Adrenal gland (tissue), 9 donors: ENCODE measurements at regions not wholly inside any gene's neighbourhood (a gene's known extent, or its start where the extent isn't known, plus 50 kb on each side); places are given as distances from the start of the nearest gene placed in this dataset.

Source experiments
- DNase-seq, 7 donors: peaks; one replicate each; pipeline ENCODE4 v3.0.0-alpha.2; 2019 to 2020
- H3K27ac ChIP-seq, 5 donors: fragments of 200-600 bp; sonication (generic) in 4 of 5; 1 replicate in 3 of 5; 2 replicates in 2 of 5; pipeline versions ENCODE4 v1.5.1 to v1.8.0; 2016 to 2020; ENCODE audit warnings: mild to moderate bottlenecking in 1 of 5
- H3K27me3 ChIP-seq: fragments of 200-600 bp; 2 replicates; pipeline ENCODE4 v1.8.0; 2021
- H3K36me3 ChIP-seq, 2 donors: fragments of 200-600 bp; replicated peaks in 1 of 2; 1 replicate in 1 of 2; 2 replicates in 1 of 2; pipeline versions ENCODE4 v1.5.1 to v1.8.0; 2018 to 2022
- H3K4me1 ChIP-seq, 2 donors: fragments of 200-600 bp; replicated peaks in 1 of 2; 1 replicate in 1 of 2; 2 replicates in 1 of 2; pipeline versions ENCODE4 v1.5.1 to v1.8.0; 2018 to 2021
- H3K4me3 ChIP-seq, 4 donors: fragments of 200-600 bp; sonication (generic) in 3 of 4; one replicate each; pipeline ENCODE4 v1.5.1; 2016 to 2018
- H3K9me3 ChIP-seq, 3 donors: fragments of 200-600 bp; sonication (generic) in 1 of 3; replicated peaks in 1 of 3; 1 replicate in 2 of 3; 2 replicates in 1 of 3; pipeline versions ENCODE4 v1.5.1 to v1.8.0; 2016 to 2021
- POLR2A ChIP-seq, 2 donors: fragments of 450-650 bp; IDR thresholded peaks; one replicate each; pipeline ENCODE4 v1.6.1; 2017; ENCODE audit warnings: antibody characterized with exemption in 2 of 2, mild to moderate bottlenecking in 2 of 2, moderate library complexity in 1 of 2
- WGBS, 4 donors: extraction: QIAGEN DNeasy Blood & Tissue Kit in 2 of 4; methylation state at CpG; one replicate each; pipeline versions ENCODE4 v1.1.5 to v1.1.7; 2013 to 2017; 5-methylcytosine and 5-hydroxymethylcytosine counted together
- intact Hi-C, 2 donors: fragments of 100-400 bp; cut with DNase I; formaldehyde crosslinking; loops; one replicate each; pipeline versions ENCODE4 v1.14.1 to v1.15.0; 2022 to 2023
- TF ChIP-seq, protein P1 (sequence below), 6 experiments: fragments of 450-650 bp in 4 of 6; fragments of 200-600 bp in 2 of 6; sonication (generic) in 1 of 6; IDR thresholded peaks; 1 replicate in 5 of 6; 2 replicates in 1 of 6; pipeline versions ENCODE4 v1.5.1 to v1.8.0; 2016 to 2021; ENCODE audit warnings: antibody characterized with exemption in 6 of 6, mild to moderate bottlenecking in 2 of 6, moderate library complexity in 1 of 6
- donor health status: healthy with polysubstance abuse.
- donor health status: Bipolar disorder and iron deficiency.
- donor health status: DM: yes; HTN: yes; CAD: no.
- donor health status: DM: no; HTN: no; CAD: no.
- donor health status: DM: no; HTN: no; CAD: no.

- Histone ChIP-seq H3K36me3 (no peaks in the 10 kb centered on the region), H3K4me1 (no peaks in the 10 kb centered on the region), H3K9me3 (no peaks in the 10 kb centered on the region), H3K4me3 (no peak overlapping the region), H3K27me3 (peaks cover under 1% of the 10 kb centered on the region), H3K27ac (no peak overlapping the region)
- no peak for DNase-seq
- 48 to 62% (median 56%) methylated on average over 5 of the region's 5 CpGs for WGBS, 4 donors
- TF ChIP-seq POLR2A (IDR thresholded peaks at IDR 0.05) = no peak
- TF ChIP-seq, protein P1, sequence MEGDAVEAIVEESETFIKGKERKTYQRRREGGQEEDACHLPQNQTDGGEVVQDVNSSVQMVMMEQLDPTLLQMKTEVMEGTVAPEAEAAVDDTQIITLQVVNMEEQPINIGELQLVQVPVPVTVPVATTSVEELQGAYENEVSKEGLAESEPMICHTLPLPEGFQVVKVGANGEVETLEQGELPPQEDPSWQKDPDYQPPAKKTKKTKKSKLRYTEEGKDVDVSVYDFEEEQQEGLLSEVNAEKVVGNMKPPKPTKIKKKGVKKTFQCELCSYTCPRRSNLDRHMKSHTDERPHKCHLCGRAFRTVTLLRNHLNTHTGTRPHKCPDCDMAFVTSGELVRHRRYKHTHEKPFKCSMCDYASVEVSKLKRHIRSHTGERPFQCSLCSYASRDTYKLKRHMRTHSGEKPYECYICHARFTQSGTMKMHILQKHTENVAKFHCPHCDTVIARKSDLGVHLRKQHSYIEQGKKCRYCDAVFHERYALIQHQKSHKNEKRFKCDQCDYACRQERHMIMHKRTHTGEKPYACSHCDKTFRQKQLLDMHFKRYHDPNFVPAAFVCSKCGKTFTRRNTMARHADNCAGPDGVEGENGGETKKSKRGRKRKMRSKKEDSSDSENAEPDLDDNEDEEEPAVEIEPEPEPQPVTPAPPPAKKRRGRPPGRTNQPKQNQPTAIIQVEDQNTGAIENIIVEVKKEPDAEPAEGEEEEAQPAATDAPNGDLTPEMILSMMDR (IDR thresholded peaks at IDR 0.05) = no peak
- intact Hi-C loops = no loop called here
Observed at GRCh38 chr1:5140136-5140535, 485.7 kb downstream of the AJAP1 start.

DNA sequence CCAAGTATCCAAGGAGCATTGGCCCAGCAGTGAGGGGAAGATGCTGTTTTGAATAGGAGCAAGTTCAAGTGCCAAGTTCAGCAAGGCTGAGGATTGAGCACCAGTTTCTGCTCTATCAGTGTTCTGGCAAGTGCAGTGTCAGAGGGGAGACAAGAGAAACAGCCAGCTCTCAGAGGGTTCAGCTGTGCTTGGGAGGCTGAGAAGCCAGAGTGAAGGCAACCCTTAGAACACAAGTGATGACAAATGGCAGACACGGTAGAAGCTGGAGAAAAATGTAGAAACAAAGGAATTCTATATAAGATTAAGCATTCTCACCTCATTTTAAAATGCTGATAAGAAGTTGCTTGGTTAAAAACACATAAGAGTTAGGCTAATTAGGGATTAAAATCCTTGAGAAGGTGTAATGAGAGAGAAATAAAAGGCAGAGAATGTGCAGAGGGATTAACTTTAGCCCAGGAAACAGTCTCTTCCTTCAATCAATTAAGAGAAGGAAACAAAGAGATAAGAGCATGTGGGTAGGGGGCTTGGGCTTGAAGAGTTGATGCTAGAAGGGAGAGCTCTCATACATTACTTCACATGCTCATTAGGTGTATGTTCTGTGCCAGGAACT lies 475.4 kb downstream of the AJAP1 start:
- Histone ChIP-seq H3K4me1 (no peaks in the 10 kb centered on the region), H3K9me3 (no peaks in the 10 kb centered on the region), H3K27me3 (peaks cover 3% of the 10 kb centered on the region), H3K36me3 (no peaks in the 10 kb centered on the region), H3K4me3 (no peak overlapping the region), H3K27ac (no peak overlapping the region)
- no peak for TF ChIP-seq POLR2A (IDR thresholded peaks at IDR 0.05)
- TF ChIP-seq, protein P1 (IDR thresholded peaks at IDR 0.05) = no peak
- DNase-seq = no peak
- intact Hi-C loops = loop anchor here in 1 of 2 donors (10.0 kb wide), 2 partner anchors 355 to 475 kb away; partner anchors contain the start of gene AJAP1
- WGBS, 4 donors = 25 to 63% (median 29%) methylated on average over 1 of the region's 1 CpG

DNA sequence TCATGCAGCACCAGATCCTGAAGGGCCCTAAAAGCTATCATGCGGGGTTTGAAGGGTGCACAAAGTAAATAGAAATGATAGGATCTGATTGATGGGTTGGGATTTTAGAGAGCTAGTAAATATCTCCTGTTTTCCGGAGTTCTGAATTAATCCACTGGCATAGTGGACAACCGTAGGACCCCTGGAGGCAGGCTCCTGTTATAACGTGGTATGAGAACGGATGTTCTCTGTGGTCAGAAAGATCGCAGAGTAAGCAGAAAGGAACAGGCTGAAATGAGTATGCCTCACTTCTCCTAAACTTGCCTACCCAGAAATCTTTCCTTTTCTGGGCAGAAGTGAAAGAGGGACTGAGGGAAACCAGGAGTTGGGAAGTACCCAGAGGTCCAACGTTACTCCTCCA lies 470.8 kb downstream of the AJAP1 start:
- TF ChIP-seq, protein P1 (IDR thresholded peaks at IDR 0.05) = no peak
- TF ChIP-seq POLR2A (IDR thresholded peaks at IDR 0.05) = no peak
- DNase-seq = no peak

DNA sequence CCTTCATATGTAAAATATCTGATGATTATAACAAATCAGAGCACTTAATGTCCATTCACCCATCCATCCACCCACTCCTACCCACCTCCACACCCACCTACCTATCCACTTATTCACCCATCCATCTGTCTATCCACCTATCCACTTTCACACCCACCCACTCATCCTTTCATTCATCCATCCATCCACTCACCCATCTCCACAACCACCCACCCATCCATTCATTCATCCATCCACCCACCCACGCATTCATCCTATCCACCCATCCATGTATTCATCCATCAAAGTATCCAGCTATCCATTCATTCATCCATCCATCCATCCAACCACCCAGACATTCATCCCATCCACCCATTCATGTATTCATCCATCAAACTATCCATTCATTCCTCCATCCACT lies 466.1 kb downstream of the AJAP1 start:
- Histone ChIP-seq H3K4me1 (no peaks in the 10 kb centered on the region), H3K27ac (no peak overlapping the region), H3K36me3 (no peaks in the 10 kb centered on the region), H3K9me3 (no peaks in the 10 kb centered on the region), H3K27me3 (no peaks in the 10 kb centered on the region), H3K4me3 (no peak overlapping the region)
- intact Hi-C loops = loop anchor here in 1 of 2 donors (10.0 kb wide), 2 partner anchors 346 to 466 kb away; partner anchors contain the start of gene AJAP1
- TF ChIP-seq, protein P1 (IDR thresholded peaks at IDR 0.05) = no peak
- no peak for TF ChIP-seq POLR2A (IDR thresholded peaks at IDR 0.05)
- DNase-seq = no peak
- 87 to 91% (median 89%) methylated on average over 1 of the region's 1 CpG for WGBS, 4 donors

More for the DNA sequence above, 470.8 kb downstream of the AJAP1 start:
- intact Hi-C loops = loop anchor here in 1 of 2 donors (10.0 kb wide), 2 partner anchors 350 to 470 kb away; partner anchors contain the start of gene AJAP1
- no peaks in the 10 kb centered on the region for H3K4me1 ChIP-seq
- no peak overlapping the region for H3K4me3 ChIP-seq
- no peaks in the 10 kb centered on the region for H3K36me3 ChIP-seq
- no peaks in the 10 kb centered on the region for H3K9me3 ChIP-seq
- WGBS, 4 donors = 67 to 78% (median 73%) methylated on average over 7 of the region's 7 CpGs
- peaks cover 3% of the 10 kb centered on the region for H3K27me3 ChIP-seq
- no peak overlapping the region for H3K27ac ChIP-seq
